ENCODE measurements at regions not wholly inside any gene's neighbourhood (a gene's known extent, or its start where the extent isn't known, plus 50 kb on each side); places are given as distances from the start of the nearest gene placed in this dataset.
"Not testable (repeated sequence)": the region's sequence is repeated elsewhere in the genome, so short reads cannot be mapped to it uniquely, and the experiment has no call there.

- DNase-seq (ENCODE audit: low read depth in 2 of 2): no peak
Measured at GRCh38 chr10:106078895-106079576, 1085.5 kb downstream of the SORCS1 start.

DNA sequence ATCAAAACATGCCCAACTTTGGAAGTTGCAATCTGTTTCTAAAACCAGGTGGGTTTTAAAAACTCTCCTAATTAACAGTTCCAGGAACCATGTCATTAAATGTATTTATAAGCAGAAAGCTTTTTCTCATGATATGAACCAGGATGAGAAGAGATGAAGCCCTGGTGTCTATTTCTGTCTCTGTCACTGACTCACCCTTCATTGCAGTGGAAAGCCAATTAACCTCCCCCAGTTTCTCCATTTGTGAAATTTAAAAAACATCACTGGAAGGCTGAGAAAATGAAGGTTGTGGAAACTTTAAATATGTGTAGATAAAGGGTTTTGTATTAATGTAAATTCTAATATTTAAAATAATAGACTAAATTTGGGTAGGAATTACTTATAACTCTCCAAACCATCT is 1088.0 kb downstream of the SORCS1 start:
- no peak for DNase-seq (ENCODE audit: low read depth in 2 of 2)

DNA sequence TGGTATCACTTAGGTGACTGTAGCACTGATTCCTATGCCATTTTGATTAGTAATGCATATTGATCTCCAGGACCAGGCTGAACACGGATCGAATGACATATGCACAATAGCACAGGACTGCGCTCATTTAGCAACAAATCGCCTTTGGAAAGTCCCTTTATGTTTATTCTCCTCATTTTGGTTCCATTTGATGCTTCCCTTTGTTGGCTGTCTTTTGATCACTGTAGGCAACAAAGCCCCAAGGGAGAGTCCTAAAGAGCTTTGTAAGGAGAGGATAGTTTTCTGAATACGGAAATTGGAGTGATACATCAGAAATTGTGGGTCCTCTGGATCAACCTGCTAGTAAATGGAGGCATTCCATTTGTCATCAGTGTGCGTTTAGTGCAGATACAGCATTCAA is 1111.4 kb downstream of the SORCS1 start:
- DNase-seq (ENCODE audit: low read depth in 2 of 2): no peak

DNA sequence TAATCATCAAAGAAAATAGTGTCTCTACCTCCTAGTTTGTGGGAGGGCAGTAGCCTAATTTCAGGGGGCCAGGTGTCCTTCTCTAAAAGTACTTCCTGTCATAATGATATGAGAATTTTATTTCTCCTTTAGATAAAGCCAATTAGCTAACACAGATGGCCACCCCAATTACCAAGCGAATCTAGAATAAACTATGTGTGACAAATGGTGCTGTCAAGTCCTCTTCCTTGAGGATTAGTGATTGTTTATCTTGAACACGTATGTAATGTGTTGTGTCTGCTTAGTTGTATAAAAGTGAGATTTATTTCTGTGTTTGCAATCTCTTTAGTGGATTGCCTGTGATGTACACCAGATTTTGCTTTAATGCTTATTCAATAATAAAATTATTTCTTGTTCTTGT is 1120.0 kb downstream of the SORCS1 start:
- DNase-seq (ENCODE audit: low read depth in 2 of 2): no peak

DNA sequence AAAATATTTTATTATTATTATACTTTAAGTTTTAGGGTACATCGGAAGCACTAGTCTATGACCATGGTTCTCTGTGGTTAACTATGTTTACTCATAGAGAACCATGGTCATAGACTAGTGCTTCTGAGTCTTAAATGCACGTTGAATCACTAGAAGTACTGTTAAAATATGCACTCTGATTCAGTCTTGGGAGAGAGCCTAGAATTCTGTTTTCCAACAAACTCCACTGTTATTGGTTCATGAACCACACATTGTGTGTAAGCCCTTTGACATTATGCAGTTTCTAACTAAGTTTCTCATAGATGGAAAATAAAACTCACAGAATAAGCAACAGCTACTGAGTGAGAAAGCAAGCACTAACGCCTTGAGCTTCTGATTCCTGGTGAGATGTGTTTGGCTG is 1120.6 kb downstream of the SORCS1 start:
- peak; percentile 28 to 31 for DNase-seq (ENCODE audit: low read depth in 2 of 2)

DNA sequence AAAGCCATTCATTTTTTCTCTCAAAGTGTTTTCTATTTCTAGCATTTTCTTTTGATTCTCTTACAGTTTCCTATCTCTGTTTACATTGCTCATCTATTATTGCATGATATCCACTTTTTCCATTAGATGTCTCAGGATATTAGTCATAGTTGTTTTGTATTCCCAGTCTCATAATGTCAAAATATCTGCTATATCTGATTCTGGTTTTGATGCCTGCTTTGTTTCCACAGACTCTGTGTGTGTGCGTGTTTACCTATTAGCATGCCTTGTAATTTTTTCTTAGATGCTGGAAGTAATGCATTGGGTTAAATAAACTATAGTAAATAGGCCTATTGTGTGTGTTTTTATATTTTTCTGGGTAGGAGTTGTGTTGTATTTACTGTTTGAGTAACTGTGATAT is 1126.3 kb downstream of the SORCS1 start:
- no peak for DNase-seq (ENCODE audit: low read depth in 2 of 2)

DNA sequence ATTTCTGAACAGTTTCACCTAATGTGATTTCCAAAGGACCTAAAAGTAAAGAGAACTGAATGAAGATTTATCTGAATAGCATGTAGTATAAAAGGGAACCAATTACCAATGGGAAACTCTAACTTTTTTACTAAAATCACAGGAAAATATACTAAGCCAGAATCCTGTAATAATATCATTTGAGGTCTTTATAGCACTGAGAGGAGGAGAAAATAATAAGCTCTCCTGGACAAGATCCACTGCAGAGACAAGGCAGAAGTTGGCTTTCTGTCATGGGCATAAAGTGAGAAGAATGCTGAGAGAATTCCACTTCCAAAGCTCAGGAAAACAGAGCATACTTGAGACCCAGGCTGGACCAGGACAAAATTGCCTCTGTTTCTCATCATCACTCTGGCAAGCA is 1131.4 kb downstream of the SORCS1 start:
- DNase-seq (ENCODE audit: low read depth in 2 of 2): no peak

DNA sequence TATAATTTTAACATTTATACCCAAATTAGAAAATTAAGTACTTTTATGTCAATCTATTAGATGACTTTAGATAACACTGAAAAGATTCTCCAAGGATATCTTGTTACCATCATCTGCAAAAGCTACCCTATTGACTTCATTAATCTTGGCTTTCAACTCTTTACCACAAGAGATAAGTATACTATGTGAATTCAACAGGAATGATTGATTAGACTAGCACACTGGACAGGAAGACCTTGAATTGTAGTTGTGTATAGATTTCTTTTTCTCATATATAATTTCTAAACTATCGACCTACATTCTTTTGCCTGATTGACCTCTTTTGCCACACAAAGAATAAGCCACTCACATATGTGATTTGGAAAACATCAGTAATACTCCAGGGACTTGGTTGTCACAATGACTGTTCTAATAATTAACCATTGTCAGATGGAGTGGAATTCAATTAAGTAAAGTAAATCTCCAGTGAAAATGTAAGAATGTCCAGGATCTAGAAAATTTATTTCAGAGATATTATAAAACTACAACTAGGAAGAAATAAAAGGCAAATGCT is 1132.0 kb downstream of the SORCS1 start:
- DNase-seq (ENCODE audit: low read depth in 2 of 2): no peak

DNA sequence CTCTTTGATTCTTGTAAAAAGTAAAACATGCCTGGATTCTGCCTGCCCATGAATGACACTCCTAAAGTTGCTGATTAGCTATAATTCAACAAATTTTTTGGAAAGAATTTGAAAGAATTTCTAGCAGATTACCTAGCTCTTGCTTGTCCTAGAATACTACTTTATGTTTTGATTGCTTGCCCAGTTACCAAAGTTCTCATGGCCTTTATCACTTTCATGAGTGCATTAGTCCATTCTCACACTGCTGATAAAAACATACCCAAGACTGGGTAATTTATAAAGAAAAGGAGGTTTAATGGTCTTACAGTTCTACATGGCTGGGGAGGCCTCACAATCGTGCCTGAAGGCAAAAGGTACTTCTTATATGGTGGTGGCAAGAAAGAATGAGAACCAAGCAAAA is 1137.3 kb downstream of the SORCS1 start:
- no peak for DNase-seq (ENCODE audit: low read depth in 2 of 2)

DNA sequence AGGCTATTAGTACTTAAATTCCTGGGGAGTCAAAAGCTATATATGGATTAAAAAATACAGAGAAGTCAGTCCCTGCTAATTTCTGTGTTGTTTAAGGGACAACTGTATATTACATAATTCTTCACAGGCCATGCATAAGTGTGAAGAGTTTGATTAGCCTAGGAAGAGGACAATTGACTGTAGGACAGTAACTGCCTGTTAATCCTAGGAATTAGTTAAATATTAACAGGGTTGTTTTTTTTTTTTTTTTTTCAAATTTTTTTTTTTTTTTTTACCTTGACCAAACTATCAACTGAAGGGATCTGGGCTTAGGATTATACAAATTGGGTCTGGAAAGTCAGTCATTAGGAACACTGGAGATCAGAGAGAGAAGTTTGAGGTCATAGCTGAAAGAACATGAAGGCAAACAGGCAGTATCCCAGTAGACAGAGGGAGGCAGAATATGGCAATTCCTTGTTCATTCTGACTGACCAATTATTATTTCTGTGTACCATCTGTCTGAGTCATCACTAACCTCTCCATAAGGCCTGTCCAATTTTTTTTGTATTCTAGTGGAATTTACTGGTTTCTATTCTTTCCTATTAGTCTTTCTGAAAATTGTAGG is 1139.2 kb downstream of the SORCS1 start:
- no peak for DNase-seq (ENCODE audit: low read depth in 2 of 2)

DNA sequence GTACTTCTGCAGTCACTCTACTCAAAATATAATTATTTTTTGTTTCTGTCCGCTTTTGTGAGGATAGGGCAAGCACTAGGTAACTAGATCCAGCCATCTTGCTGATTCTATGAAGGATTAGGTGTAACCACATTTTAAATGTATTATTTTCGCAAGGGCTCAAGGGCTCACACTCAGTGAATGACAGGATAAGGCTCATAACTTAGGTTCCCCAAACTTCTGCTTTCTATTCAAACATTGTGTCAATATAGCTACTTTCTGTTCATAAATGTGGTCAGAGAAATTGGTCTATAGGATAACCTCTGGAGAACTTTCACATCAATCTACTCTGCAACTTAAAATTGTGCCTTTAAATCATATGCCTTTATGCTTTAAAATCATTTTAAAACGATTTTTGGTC is 1141.2 kb downstream of the SORCS1 start:
- no peak for DNase-seq (ENCODE audit: low read depth in 2 of 2)

- DNase-seq (ENCODE audit: low read depth in 2 of 2): not testable (repeated sequence)
Measured at GRCh38 chr10:106019559-106019958, 1144.9 kb downstream of the SORCS1 start.

DNA sequence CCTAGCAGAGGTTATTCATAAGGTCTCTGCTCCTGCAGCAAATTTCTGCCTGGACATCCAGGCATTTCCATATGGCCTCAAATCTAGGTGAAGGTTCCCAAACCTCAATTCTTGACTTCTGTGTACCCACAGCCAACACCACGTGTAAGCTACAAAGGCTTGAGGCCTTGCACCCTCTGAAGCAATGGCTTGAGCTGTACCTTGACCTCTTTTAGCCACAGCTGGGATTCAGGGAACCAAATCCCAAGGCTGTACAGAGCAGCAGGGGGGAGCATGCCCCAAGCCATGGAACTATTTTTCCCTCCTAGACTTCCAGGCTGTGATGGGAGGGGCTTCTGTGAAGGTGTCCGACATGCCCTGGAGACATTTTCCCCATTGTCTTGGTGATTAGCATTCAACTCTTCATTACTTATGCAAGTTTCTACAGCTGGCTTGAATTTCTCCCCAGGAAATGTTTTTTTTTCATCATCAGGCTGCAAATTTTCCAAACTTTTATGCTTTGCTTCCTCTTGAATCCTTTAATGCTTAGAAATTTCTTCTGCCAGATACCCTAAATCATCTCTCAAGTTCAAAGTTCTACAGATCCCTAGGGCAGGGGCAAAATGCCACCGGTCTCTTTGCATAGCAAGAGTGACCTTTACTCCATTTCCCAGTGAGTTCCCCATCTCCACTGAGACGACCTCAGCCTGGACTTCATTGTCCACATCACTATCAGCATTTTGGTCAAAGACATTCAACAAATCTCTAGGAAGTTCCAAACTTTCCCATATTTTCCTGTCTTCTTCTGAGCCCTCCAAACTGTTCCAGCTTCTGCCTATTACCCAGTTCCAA is 1148.9 kb downstream of the SORCS1 start:
- DNase-seq (ENCODE audit: low read depth in 2 of 2): not testable (repeated sequence)

GRCh38 chr10:106011250-106011649 is 1153.3 kb downstream of the SORCS1 start:
- DNase-seq (ENCODE audit: low read depth in 2 of 2): no peak

DNA sequence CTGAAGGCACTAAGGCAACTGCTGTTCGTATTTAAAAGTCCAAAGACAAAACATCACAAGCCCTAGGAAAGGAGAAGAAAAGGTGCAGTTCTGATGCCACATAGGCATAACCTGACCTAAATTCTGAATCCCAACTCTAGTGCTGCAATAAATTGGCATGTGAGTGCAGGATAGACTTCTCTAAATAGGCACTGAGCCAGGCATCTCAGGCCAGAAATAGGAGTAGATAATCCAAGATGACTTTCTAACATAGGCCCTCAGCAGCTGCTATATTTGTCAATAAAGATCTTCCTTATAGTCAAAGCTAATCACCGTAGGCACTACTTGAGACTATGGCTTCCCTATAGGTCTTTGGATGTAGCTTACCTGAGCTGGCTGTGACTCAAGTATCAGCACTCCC is 1163.8 kb downstream of the SORCS1 start:
- DNase-seq (ENCODE audit: low read depth in 2 of 2): no peak

DNA sequence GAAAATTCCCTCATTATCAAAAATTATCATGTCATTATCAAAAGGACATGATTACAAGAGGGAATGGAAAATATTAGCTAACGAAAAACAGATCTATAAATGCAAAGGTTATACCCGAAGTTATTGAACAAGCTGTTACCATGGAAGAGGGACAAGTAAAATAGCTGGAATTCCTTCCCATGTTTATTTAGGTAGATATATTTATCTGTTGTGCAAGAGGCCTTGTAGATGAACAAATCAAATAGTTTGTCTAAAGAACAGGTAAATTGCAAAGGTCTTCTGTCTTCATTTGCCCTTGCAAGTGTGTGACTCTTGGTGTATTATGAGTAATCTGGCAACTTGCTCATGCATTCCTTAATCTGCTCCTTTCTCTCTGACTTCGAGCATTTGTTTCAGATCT is 1170.9 kb downstream of the SORCS1 start:
- no peak for DNase-seq (ENCODE audit: low read depth in 2 of 2)

- no peak for DNase-seq (ENCODE audit: low read depth in 2 of 2)
Measured at GRCh38 chr10:105992928-105993327, 1171.6 kb downstream of the SORCS1 start.

GRCh38 chr10:105990529-105990928 is 1174.0 kb downstream of the SORCS1 start:
- DNase-seq (ENCODE audit: low read depth in 2 of 2): no peak

DNA sequence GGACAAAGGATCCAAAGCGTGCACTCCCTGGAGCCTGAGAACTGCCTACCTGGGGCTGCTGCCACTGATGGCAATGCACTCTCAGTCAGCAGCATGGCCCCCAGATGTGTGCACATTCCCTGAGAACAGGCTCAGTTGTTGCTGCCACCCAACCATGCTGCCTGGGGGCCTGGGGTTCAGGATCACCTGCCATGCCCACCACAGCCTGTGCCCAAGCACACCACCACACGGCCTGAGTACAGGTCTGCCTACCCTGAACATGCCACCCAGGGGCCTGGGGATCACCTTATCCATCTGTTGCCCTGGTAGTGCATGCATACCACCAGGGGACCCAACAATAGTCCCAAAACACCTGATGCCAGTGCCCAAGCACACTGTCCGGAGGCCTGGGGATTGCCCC is 1174.5 kb downstream of the SORCS1 start:
- no peak for DNase-seq (ENCODE audit: low read depth in 2 of 2)

GRCh38 chr10:105988848-105989247 is 1175.7 kb downstream of the SORCS1 start:
- DNase-seq (ENCODE audit: low read depth in 2 of 2): no peak

DNA sequence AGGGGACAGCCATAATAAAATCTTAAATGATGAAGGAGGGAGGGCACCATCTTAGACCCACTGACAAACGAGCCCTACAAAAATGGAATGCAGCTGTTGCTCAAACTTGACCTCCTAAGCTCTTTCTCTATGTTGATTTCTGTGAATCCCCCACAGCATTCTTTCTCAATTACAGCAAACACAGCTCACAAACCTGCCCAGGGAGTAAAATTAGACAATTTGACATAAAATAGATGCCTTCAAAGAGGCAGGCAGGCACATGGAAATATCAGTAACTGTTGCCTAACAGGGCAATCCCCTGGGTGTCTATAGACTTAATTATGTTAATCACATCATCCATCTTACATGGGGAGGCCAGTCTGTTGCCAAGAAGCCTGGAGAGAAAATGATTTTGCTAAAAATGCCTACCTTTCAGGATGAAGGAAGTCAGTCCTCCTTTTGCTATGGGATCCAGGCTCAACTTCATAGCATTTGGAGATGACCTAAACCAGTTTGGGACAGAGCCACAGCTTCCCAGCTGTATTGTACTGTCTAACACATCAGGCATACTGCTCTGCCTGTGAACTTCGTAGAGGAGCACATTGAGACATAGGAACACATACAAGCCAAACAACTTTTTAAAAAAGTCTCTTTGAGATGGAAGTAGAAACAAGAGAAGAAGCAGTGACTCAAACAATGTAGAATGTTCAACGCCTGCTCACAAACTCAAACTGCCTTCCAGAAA is 1177.4 kb downstream of the SORCS1 start:
- DNase-seq (ENCODE audit: low read depth in 2 of 2): no peak

GRCh38 chr10:105986486-105986885 is 1178.0 kb downstream of the SORCS1 start:
- no peak for DNase-seq (ENCODE audit: low read depth in 2 of 2)
